Panc1 (cell line): ENCODE measurements at regions not wholly inside any gene's neighbourhood (a gene's known extent, or its start where the extent isn't known, plus 50 kb on each side); places are given as distances from the start of the nearest gene placed in this dataset.

Source experiments
- ATAC-seq: fragments of 200-7000 bp; cut with Tn5 transposase; 2 replicates; pipeline ENCODE4 v1.9.1; 2020; ENCODE audit warnings: mild to moderate bottlenecking, moderate library complexity
- BruUV-seq: library from RNA; stranded (reverse); fragments of 400-500 nt; replicated peaks from 2 replicates; lab custom pipeline; 2021; lab: Mats Ljungman, UMichigan
- CTCF ChIA-PET: fragments of 300-600 bp; sonication (Branson Sonifier 250); formaldehyde crosslinking; loops from one replicate; lab custom pipeline; 2022; ENCODE audit warnings: antibody characterized with exemption; lab: Charles Lee
- POLR2A ChIA-PET: fragments of 300-600 bp; sonication (Branson Sonifier 250); formaldehyde crosslinking; loops from one replicate; lab custom pipeline; 2022; ENCODE audit warnings: antibody characterized with exemption; lab: Charles Lee
- DNase-seq: peaks from one replicate; pipeline ENCODE4 v3.0.0-alpha.2; 2010; ENCODE audit warnings: low read depth, low spot score
- H3K27ac ChIP-seq: 2 replicates; pipeline ENCODE4 v1.5.1; 2011; ENCODE audit warnings: mild to moderate bottlenecking, low read length, inconsistent platforms
- H3K27me3 ChIP-seq: fragments of 200-500 bp; sonication (Bioruptor generic); 2 replicates; pipeline ENCODE4 v1.6.0; 2014; ENCODE audit warnings: low read length, inconsistent platforms; ENCODE audit not compliant: control insufficient read depth, insufficient read depth
- H3K36me3 ChIP-seq: fragments of 200-500 bp; sonication (Bioruptor generic); 2 replicates; pipeline ENCODE4 v1.5.1; 2014; ENCODE audit warnings: inconsistent platforms, mild to moderate bottlenecking, low read length, moderate library complexity; ENCODE audit not compliant: control insufficient read depth, insufficient read depth
- H3K4me1 ChIP-seq: 2 replicates; pipeline ENCODE4 v1.5.1; 2011; ENCODE audit warnings: inconsistent platforms, mild to moderate bottlenecking, low read length, moderate library complexity; ENCODE audit not compliant: control insufficient read depth, insufficient read depth
- H3K4me3 ChIP-seq, 2 experiments: 2 replicates each; pipeline ENCODE4 v1.5.1; 2011 to 2012; ENCODE audit warnings: low read depth in 2 of 2, low read length in 2 of 2, mild to moderate bottlenecking in 2 of 2, inconsistent platforms in 1 of 2, moderate library complexity in 1 of 2
- H3K9me3 ChIP-seq: fragments of 200-500 bp; sonication (Bioruptor generic); 2 replicates; pipeline ENCODE4 v1.5.1; 2014; ENCODE audit warnings: low read depth, mild to moderate bottlenecking, inconsistent platforms, low read length, moderate library complexity; ENCODE audit not compliant: control insufficient read depth, insufficient read depth
- CTCF ChIP-seq: fragments of 450-650 bp; IDR thresholded peaks from 2 replicates; pipeline ENCODE4 v1.5.1; 2017; ENCODE audit warnings: mild to moderate bottlenecking
- POLR2AphosphoS5 ChIP-seq: IDR thresholded peaks from 2 replicates; pipeline ENCODE4 v1.6.1; 2012; ENCODE audit warnings: mild to moderate bottlenecking, low read depth, low read length, moderate library complexity
- SIN3A ChIP-seq: IDR thresholded peaks from 2 replicates; pipeline ENCODE4 v1.6.1; 2012; ENCODE audit warnings: low read depth, mild to moderate bottlenecking, low read length, moderate library complexity, borderline replicate concordance; ENCODE audit not compliant: insufficient read depth
- TCF7L2 ChIP-seq: IDR thresholded peaks from 2 replicates; pipeline ENCODE4 v1.6.1; 2011; ENCODE audit warnings: mild to moderate bottlenecking, low read depth, low read length, inconsistent platforms
- in situ Hi-C: cut with HindIII; loops from 2 replicates; pipeline ENCODE4 v1.10.0; 2016; ENCODE audit warnings: low sequenced_read_pairs, low pct_unique_long_range_greater_than_20kb
- intact Hi-C: fragments of 100-400 bp; cut with micrococcal nuclease; formaldehyde crosslinking; loops from one replicate; pipeline ENCODE4 v1.10.0; 2022; ENCODE audit not compliant: unreplicated experiment
- TF ChIP-seq, protein P1 (sequence below), 2 experiments: IDR thresholded peaks; 2 replicates each; pipeline ENCODE4 v1.6.1; 2011 to 2012; ENCODE audit warnings: low read depth in 2 of 2, control low read depth in 1 of 2, low read length in 1 of 2, mild to moderate bottlenecking in 1 of 2, moderate library complexity in 1 of 2; ENCODE audit not compliant: insufficient read depth in 1 of 2

DNA sequence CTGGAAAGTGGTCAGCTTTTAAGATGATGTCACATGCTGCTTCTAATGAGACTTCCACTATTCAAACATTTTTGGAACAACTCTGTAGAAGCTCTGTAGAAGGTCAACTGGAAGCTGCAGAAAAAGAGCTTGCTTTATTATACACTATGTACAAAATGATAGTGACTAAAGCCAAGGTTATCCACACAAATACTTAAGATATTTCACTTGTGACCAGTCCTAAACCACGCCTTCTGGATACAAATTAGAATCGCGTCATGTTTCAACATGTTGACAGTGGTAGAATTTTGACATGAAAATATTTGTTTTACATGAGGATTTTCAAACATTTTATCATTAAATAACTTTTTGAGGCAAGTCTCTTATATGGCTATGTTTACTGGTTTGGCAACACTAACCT lies 499.6 kb upstream of the PHF14 start:
- Histone ChIP-seq H3K4me3 (no peak overlapping the region), H3K27ac (no peak overlapping the region), H3K9me3 (no peaks in the 10 kb centered on the region), H3K27me3 (no peaks in the 10 kb centered on the region), H3K4me1 (no peaks in the 10 kb centered on the region), H3K36me3 (no peaks in the 10 kb centered on the region)
- no TSS peak for BruUV-seq
- ChIA-PET POLR2A (interaction anchor here (0.5 kb wide), 1 partner anchor 900 kb away, joined by 3 read pairs; no protein-coding TSS in a partner anchor), CTCF (no interaction called here)
- TF ChIP-seq POLR2AphosphoS5 (no peak), CTCF (no peak), TCF7L2 (no peak)
- TF ChIP-seq, protein P1, sequence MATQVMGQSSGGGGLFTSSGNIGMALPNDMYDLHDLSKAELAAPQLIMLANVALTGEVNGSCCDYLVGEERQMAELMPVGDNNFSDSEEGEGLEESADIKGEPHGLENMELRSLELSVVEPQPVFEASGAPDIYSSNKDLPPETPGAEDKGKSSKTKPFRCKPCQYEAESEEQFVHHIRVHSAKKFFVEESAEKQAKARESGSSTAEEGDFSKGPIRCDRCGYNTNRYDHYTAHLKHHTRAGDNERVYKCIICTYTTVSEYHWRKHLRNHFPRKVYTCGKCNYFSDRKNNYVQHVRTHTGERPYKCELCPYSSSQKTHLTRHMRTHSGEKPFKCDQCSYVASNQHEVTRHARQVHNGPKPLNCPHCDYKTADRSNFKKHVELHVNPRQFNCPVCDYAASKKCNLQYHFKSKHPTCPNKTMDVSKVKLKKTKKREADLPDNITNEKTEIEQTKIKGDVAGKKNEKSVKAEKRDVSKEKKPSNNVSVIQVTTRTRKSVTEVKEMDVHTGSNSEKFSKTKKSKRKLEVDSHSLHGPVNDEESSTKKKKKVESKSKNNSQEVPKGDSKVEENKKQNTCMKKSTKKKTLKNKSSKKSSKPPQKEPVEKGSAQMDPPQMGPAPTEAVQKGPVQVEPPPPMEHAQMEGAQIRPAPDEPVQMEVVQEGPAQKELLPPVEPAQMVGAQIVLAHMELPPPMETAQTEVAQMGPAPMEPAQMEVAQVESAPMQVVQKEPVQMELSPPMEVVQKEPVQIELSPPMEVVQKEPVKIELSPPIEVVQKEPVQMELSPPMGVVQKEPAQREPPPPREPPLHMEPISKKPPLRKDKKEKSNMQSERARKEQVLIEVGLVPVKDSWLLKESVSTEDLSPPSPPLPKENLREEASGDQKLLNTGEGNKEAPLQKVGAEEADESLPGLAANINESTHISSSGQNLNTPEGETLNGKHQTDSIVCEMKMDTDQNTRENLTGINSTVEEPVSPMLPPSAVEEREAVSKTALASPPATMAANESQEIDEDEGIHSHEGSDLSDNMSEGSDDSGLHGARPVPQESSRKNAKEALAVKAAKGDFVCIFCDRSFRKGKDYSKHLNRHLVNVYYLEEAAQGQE (IDR thresholded peaks at IDR 0.05; ENCODE audit: insufficient read depth in 1 of 2, low read depth in 2 of 2, low read length in 1 of 2): no peak
- DNase-seq (no peak), ATAC-seq (no peak)
- intact Hi-C loops: no loop called here
- in situ Hi-C loops: no loop called here

DNA sequence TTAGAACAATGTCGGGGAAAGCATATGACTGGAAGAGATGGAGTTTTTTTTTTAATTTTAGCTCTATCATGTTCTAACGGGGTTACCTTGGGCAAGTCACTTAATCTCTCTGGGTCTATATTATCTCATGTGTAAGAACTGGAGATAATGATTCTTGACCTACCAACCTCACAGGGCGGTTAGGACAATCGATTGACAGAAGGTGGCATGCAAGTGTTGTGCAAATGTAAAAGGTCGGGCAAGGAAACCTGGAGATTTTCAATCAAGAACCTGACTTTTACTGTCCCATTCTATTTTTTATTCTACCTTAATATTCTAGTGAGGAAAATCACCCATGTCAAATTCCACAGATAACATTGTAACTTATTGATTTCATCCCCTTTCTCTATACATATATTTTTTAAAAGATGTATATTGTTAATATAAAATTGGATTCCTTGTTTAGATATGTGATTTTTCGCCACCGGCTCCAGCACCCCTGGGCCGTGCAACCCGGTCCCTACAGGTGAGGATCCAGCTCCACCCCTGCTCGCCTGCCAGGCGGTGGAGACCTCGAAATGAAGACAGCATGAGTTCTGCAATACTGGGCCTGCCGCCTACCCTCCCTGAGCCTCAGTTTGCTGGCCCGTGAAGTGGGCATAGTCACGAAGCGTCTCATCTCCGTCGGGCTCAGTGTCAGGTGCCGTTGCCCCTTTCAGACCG lies 497.6 kb upstream of the PHF14 start:
- Histone ChIP-seq H3K27me3 (no peaks in the 10 kb centered on the region), H3K9me3 (no peaks in the 10 kb centered on the region), H3K4me3 (no peak overlapping the region), H3K4me1 (no peaks in the 10 kb centered on the region), H3K36me3 (no peaks in the 10 kb centered on the region), H3K27ac (no peak overlapping the region)
- DNase-seq: no peak
- CTCF ChIA-PET: no interaction called here
- no peak for TF ChIP-seq CTCF
- TF ChIP-seq TCF7L2: no peak
- no peak for TF ChIP-seq POLR2AphosphoS5
- TF ChIP-seq, protein P1 (IDR thresholded peaks at IDR 0.05; ENCODE audit: insufficient read depth in 1 of 2, low read depth in 2 of 2, low read length in 1 of 2): no peak
- TF ChIP-seq SIN3A: no peak
- ATAC-seq: no peak
- POLR2A ChIA-PET: no interaction called here
- intact Hi-C loops (no loop called here), in situ Hi-C loops (no loop called here)
- BruUV-seq: no TSS peak
